AG04449 (cell line): ENCODE measurements at regions not wholly inside any gene's neighbourhood (a gene's known extent, or its start where the extent isn't known, plus 50 kb on each side); places are given as distances from the start of the nearest gene placed in this dataset.

ENCODE experiments used
- CTCF ChIA-PET: fragments of 350-600 bp; formaldehyde crosslinking; extraction: SDS; loops from one replicate; lab custom pipeline; 2021; ENCODE audit warnings: antibody characterized with exemption; lab: Yijun Ruan, JAX
- POLR2A ChIA-PET: fragments of 400-600, 350-600 bp; formaldehyde crosslinking; extraction: SDS; loops from one replicate; lab custom pipeline; 2020; ENCODE audit warnings: antibody characterized with exemption, inconsistent platforms; lab: Yijun Ruan, JAX
- DNase-seq: peaks from one replicate; pipeline ENCODE4 v3.0.0-alpha.2; 2010; ENCODE audit warnings: low read depth, low spot score
- H3K4me3 ChIP-seq: 2 replicates; pipeline ENCODE4 v1.5.1; 2011; ENCODE audit warnings: low read depth, mild to moderate bottlenecking, control low read depth, low read length
- TF ChIP-seq, protein P1 (sequence below): IDR thresholded peaks from one replicate; pipeline ENCODE4 v1.5.1; 2011; ENCODE audit warnings: mild to moderate bottlenecking, moderate library complexity, low read length, control low read depth, inconsistent platforms; ENCODE audit not compliant: insufficient read depth; ENCODE audit errors: missing control alignments

DNA sequence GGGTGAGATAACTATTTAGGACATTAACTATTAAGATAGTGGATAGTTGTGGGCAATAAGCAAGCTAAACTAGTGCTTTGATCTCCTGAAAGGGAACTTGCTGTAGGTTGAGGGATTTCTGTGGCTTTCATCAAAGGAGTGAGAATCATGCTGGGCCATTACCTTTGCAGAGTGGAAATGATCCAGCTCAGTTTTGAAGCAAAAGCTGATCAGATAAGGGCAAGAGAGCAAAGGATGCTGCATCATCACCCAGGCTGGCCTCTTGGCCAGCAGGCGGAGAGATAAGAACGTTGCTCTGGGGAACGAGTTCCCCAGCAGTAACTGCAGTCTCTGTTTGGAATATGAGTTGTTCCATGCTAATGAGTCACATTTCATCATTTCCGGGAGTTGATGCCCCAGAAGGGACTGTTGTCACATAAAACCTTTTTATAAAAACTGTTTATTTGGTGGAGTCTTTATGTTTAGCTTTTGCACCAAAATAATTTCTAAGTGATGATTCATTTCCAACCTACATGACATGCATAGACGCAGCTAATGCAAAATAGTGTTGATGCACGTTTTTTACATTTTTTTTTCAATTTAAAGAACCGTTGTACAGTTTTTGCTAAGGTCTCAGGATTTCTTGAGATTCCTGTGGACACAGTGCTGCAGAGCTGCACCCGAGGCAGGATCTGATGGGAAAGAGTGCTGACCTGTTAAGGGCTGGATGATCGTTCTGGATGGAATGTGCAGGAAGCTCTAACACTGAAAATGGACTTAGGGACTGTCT is 99.3 kb downstream of the ACTBL2 start:
- TF ChIP-seq, protein P1, sequence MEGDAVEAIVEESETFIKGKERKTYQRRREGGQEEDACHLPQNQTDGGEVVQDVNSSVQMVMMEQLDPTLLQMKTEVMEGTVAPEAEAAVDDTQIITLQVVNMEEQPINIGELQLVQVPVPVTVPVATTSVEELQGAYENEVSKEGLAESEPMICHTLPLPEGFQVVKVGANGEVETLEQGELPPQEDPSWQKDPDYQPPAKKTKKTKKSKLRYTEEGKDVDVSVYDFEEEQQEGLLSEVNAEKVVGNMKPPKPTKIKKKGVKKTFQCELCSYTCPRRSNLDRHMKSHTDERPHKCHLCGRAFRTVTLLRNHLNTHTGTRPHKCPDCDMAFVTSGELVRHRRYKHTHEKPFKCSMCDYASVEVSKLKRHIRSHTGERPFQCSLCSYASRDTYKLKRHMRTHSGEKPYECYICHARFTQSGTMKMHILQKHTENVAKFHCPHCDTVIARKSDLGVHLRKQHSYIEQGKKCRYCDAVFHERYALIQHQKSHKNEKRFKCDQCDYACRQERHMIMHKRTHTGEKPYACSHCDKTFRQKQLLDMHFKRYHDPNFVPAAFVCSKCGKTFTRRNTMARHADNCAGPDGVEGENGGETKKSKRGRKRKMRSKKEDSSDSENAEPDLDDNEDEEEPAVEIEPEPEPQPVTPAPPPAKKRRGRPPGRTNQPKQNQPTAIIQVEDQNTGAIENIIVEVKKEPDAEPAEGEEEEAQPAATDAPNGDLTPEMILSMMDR: peak; percentile 41
- POLR2A ChIA-PET: interaction anchor here (0.9 kb wide), 3 partner anchors 29 to 48 kb away, joined by 3 to 4 read pairs (median 4); no protein-coding TSS in a partner anchor
- peak; percentile 69 for DNase-seq
- CTCF ChIA-PET: interaction anchor here (0.8 to 1.7 kb wide), 7 partner anchors 11 to 396 kb away, joined by 3 to 8 read pairs (median 3); no protein-coding TSS in a partner anchor
- H3K4me3 ChIP-seq: peak overlapping the region; percentile 21

DNA sequence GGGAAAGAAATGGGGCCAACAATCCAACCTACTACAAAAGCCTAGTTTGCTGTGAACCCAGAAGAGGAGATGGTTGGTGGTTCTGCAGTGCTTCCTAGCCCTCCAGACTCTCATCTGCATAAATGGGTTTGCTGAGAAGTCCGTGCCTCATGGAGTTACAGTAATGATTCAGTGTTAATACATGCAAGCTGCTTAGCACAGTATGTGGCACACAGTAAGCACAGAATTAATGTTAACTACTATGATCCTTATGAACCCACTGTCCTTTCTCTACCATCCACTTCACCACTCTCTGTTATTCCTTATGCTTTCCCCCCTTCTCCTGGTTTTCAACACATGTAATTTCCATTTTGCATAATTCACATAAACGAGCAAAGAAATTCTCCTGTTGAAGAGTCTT is 100.0 kb downstream of the ACTBL2 start:
- TF ChIP-seq, protein P1: no peak
- no peak overlapping the region for H3K4me3 ChIP-seq
- DNase-seq: no peak
- POLR2A ChIA-PET: interaction anchor here (0.9 kb wide), 1 partner anchor 34 kb away, joined by 4 read pairs; no protein-coding TSS in a partner anchor
- CTCF ChIA-PET: interaction anchor here (0.8 to 1.7 kb wide), 4 partner anchors 11 to 396 kb away, joined by 3 to 8 read pairs (median 4); no protein-coding TSS in a partner anchor

DNA sequence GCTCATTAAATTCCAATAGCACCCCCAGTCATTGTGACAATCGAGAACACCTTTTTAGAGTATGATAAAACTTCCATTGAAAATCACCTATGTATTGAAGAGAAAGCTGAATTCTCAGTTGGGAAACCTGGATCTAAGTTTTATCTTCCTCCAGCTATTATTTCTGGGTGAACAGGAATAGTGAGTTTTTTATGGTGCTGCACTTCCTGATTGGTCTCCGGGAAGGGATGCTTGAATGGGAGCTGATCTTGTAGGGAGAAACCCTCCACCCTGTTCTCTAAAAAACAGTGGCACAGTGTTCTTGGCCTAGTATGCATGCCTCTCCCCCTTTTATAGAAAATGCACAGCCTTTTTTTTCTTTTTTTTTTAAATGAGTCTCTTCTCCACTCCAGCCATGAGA is 112.2 kb downstream of the ACTBL2 start:
- TF ChIP-seq, protein P1: no peak
- POLR2A ChIA-PET: no interaction called here
- no peak for DNase-seq
- no peak overlapping the region for H3K4me3 ChIP-seq
- CTCF ChIA-PET: no interaction called here

DNA sequence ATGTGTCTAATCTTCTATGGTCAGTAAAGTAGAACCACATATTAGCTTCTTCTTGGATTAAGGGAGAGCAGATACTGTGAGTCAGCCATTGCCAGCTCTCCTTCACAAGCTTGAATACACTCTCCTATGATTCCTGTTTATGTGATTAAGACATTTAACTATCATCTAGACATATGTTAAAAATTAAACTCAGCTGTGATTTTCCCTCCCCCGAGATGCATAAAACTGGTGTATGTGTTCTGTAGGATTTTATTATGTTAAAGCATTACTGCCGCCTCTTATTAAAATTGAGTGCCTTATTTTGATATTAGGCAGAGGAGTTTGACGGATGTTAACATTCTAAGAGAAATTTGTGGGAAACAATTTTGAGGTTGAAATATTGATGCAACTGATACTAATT is 114.6 kb downstream of the ACTBL2 start:
- ChIA-PET POLR2A (no interaction called here), CTCF (no interaction called here)
- no peak for DNase-seq
- H3K4me3 ChIP-seq: no peak overlapping the region
- TF ChIP-seq, protein P1: no peak

DNA sequence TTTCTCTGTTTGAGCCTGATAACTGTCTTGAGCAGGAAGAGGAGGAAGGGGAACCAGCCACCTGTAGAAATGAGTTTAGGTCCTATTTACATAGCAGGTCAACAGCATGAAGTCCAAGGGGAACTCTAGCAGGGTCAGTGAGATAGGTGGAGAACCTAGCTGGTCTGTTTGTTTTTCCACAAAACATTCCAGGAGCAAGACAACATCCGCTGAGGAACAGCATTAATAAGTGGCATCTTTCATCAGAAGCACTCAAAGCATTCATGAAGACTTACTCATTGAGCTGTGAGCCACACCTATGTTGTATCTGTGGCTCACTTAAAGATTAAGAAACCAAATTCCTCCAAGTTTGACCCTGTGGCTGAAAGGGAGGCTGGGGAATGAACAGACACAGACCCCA is 115.9 kb downstream of the ACTBL2 start:
- POLR2A ChIA-PET: no interaction called here
- no peak for DNase-seq
- TF ChIP-seq, protein P1: no peak
- CTCF ChIA-PET: interaction anchor here (1.1 kb wide), 1 partner anchor 133 kb away, joined by 3 read pairs; no protein-coding TSS in a partner anchor
- no peak overlapping the region for H3K4me3 ChIP-seq

DNA sequence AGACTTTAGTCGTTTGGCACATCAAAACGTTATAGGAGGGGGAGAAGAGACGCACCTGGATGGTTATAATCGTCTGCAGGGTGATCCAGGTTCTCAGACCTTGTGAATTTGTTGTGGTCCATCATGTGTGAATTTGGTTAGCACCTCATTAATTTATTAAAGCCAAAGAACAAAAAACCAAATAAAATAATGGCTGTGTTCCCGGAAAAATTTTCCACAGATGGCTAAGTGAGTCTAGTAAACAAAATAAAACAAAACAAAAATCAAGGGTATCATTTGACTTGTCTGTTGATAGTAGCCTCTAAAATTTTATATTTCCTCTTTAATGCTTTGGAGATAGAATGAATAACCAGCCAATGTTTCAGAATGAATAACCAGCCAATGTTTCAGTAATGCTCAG is 119.7 kb downstream of the ACTBL2 start:
- ChIA-PET CTCF (no interaction called here), POLR2A (no interaction called here)
- no peak overlapping the region for H3K4me3 ChIP-seq
- TF ChIP-seq, protein P1: no peak
- no peak for DNase-seq
